SU-DHL-6 (cell line): ENCODE measurements at regions not wholly inside any gene's neighbourhood (a gene's known extent, or its start where the extent isn't known, plus 50 kb on each side); places are given as distances from the start of the nearest gene placed in this dataset.

Experiments
- H2AFZ ChIP-seq: fragments of 200-600 bp; sonication (generic); 2 replicates; pipeline ENCODE4 v1.6.1; 2014; ENCODE audit warnings: low read depth, mild to moderate bottlenecking, moderate library complexity, mixed read lengths, antibody characterized with exemption, low read length; ENCODE audit not compliant: severe bottlenecking
- H3F3A ChIP-seq: fragments of 200-600 bp; shearing (Covaris generic); 2 replicates; pipeline ENCODE4 v1.6.0; 2016; ENCODE audit warnings: antibody characterized with exemption, mild to moderate bottlenecking; ENCODE audit not compliant: insufficient read depth
- H3K27ac ChIP-seq: fragments of 200-600 bp; sonication (generic); 2 replicates; pipeline ENCODE4 v1.5.1; 2016; ENCODE audit warnings: low read depth, mild to moderate bottlenecking, low read length, moderate library complexity, mixed read lengths
- H3K27me3 ChIP-seq: fragments of 200-600 bp; sonication (generic), shearing (Covaris generic); 2 replicates; pipeline ENCODE4 v1.6.0; 2014; ENCODE audit warnings: mild to moderate bottlenecking, low read length
- H3K36me3 ChIP-seq: fragments of 200-600 bp; sonication (generic); 2 replicates; pipeline ENCODE4 v1.6.1; 2014; ENCODE audit warnings: mild to moderate bottlenecking, low read length, mixed read lengths
- H3K4me2 ChIP-seq: fragments of 300-600, 200-600 bp; shearing (Covaris generic), sonication (generic); 2 replicates; pipeline ENCODE4 v1.6.0; 2014; ENCODE audit warnings: low read length, low read depth, mild to moderate bottlenecking; ENCODE audit not compliant: poor library complexity, severe bottlenecking
- H3K4me3 ChIP-seq: fragments of 200-600 bp; sonication (generic); 2 replicates; pipeline ENCODE4 v1.5.1; 2014; ENCODE audit warnings: antibody characterized with exemption, low read length, mild to moderate bottlenecking, mixed read lengths; ENCODE audit not compliant: insufficient read depth, poor library complexity, severe bottlenecking
- H3K79me2 ChIP-seq: fragments of 200-600 bp; sonication (generic); 2 replicates; pipeline ENCODE4 v1.6.1; 2014; ENCODE audit warnings: mild to moderate bottlenecking, low read length, moderate library complexity; ENCODE audit not compliant: insufficient read depth
- H3K9ac ChIP-seq: fragments of 200-600 bp; sonication (generic); 2 replicates; pipeline ENCODE4 v1.7.0; 2014; ENCODE audit warnings: mild to moderate bottlenecking, low read length
- H3K9me2 ChIP-seq: fragments of 200-600 bp; sonication (generic); replicated peaks from 2 replicates; pipeline ENCODE4 v1.6.1; 2014; ENCODE audit warnings: low read length; ENCODE audit not compliant: insufficient read depth
- H3K9me3 ChIP-seq: fragments of 200-600 bp; sonication (generic); 2 replicates; pipeline ENCODE4 v1.6.1; 2014; ENCODE audit warnings: low read length, mixed read lengths; ENCODE audit not compliant: insufficient read depth
- H4K20me1 ChIP-seq: fragments of 200-600 bp; sonication (generic); 2 replicates; pipeline ENCODE4 v1.6.1; 2014; ENCODE audit warnings: low read depth, mild to moderate bottlenecking, antibody characterized with exemption, low read length, moderate library complexity, mixed read lengths
- CTCF ChIP-seq: fragments of 200-600 bp; sonication (generic); IDR thresholded peaks from one replicate; pipeline ENCODE4 v1.5.1; 2017; ENCODE audit warnings: antibody characterized with exemption, mild to moderate bottlenecking, low read length, moderate library complexity; ENCODE audit not compliant: insufficient read depth, poor library complexity, severe bottlenecking
- EZH2phosphoT487 ChIP-seq: fragments of 200-600 bp; sonication (generic), shearing (Covaris generic); conservative IDR thresholded peaks from 2 replicates; pipeline ENCODE4 v1.6.1; 2018; ENCODE audit warnings: mild to moderate bottlenecking, antibody characterized with exemption, low read length, moderate library complexity, mixed read lengths

GRCh38 chr2:37774976-37775907 is 103.8 kb upstream of the CDC42EP3 start:
- Histone ChIP-seq H3K4me3 (no peak overlapping the region), H4K20me1 (no peaks in the 10 kb centered on the region), H2AFZ (no peak overlapping the region), H3K9ac (no peak overlapping the region), H3K27ac (no peak overlapping the region), H3K27me3 (no peaks in the 10 kb centered on the region), H3K9me3 (no peaks in the 10 kb centered on the region), H3K9me2 (no peaks in the 10 kb centered on the region), H3F3A (no peaks in the 10 kb centered on the region), H3K36me3 (no peaks in the 10 kb centered on the region), H3K79me2 (no peaks in the 10 kb centered on the region), H3K4me2 (no peak overlapping the region)
- no peak for TF ChIP-seq EZH2phosphoT487
- no peak for TF ChIP-seq CTCF

- H3K27me3 ChIP-seq = no peaks in the 10 kb centered on the region
- no peaks in the 10 kb centered on the region for H3K9me2 ChIP-seq
- H3K79me2 ChIP-seq = no peaks in the 10 kb centered on the region
- H3K4me3 ChIP-seq = no peak overlapping the region
- H2AFZ ChIP-seq = no peak overlapping the region
- no peak overlapping the region for H3K4me2 ChIP-seq
- H3K27ac ChIP-seq = no peak overlapping the region
- H3K9me3 ChIP-seq = no peaks in the 10 kb centered on the region
- H3F3A ChIP-seq = no peaks in the 10 kb centered on the region
- H3K36me3 ChIP-seq = no peaks in the 10 kb centered on the region
- H4K20me1 ChIP-seq = no peaks in the 10 kb centered on the region
- H3K9ac ChIP-seq = no peak overlapping the region
- TF ChIP-seq EZH2phosphoT487 = no peak
- no peak for TF ChIP-seq CTCF
Observed at GRCh38 chr2:37775908-37776250, 104.4 kb upstream of the CDC42EP3 start.

- Histone ChIP-seq H2AFZ (no peak overlapping the region), H3K4me3 (no peak overlapping the region), H4K20me1 (no peaks in the 10 kb centered on the region), H3F3A (no peaks in the 10 kb centered on the region), H3K9me2 (no peaks in the 10 kb centered on the region), H3K79me2 (no peaks in the 10 kb centered on the region), H3K9me3 (no peaks in the 10 kb centered on the region), H3K36me3 (no peaks in the 10 kb centered on the region), H3K4me2 (no peak overlapping the region), H3K27me3 (no peaks in the 10 kb centered on the region), H3K9ac (no peak overlapping the region), H3K27ac (no peak overlapping the region)
- TF ChIP-seq CTCF (no peak), EZH2phosphoT487 (no peak)
Observed at GRCh38 chr2:37776487-37776886, 105.0 kb upstream of the CDC42EP3 start.
